Smooth muscle cell (in vitro differentiated cells): ENCODE measurements at regions not wholly inside any gene's neighbourhood (a gene's known extent, or its start where the extent isn't known, plus 50 kb on each side); places are given as distances from the start of the nearest gene placed in this dataset.

Source experiments
- DNase-seq: peaks from one replicate; lab custom pipeline; 2025; ENCODE audit not compliant: unreplicated experiment; lab: John Stamatoyannopoulos, UW
- H2AFZ ChIP-seq: fragments of 200-600 bp; sonication (generic); 2 replicates; pipeline ENCODE4 v1.6.0; 2016; ENCODE audit warnings: antibody characterized with exemption, low read depth, mild to moderate bottlenecking
- H3F3A ChIP-seq: fragments of 200-600 bp; sonication (generic); 2 replicates; pipeline ENCODE4 v1.6.0; 2017; ENCODE audit warnings: antibody characterized with exemption, low read depth
- H3K27ac ChIP-seq: fragments of 200-600 bp; sonication (generic); 2 replicates; pipeline ENCODE4 v1.5.1; 2016; ENCODE audit warnings: low read depth, mild to moderate bottlenecking
- H3K27me3 ChIP-seq: fragments of 200-600 bp; sonication (generic); 2 replicates; pipeline ENCODE4 v1.6.1; 2016; ENCODE audit warnings: low read depth, mild to moderate bottlenecking
- H3K36me3 ChIP-seq: fragments of 200-600 bp; sonication (generic); 2 replicates; pipeline ENCODE4 v1.5.1; 2016; ENCODE audit warnings: low read depth
- H3K4me1 ChIP-seq: fragments of 200-600 bp; sonication (generic); 2 replicates; pipeline ENCODE4 v1.5.1; 2016; ENCODE audit warnings: low read depth
- H3K4me2 ChIP-seq: fragments of 200-600 bp; sonication (generic); 2 replicates; pipeline ENCODE4 v1.6.0; 2016; ENCODE audit warnings: mild to moderate bottlenecking
- H3K4me3 ChIP-seq: fragments of 200-600 bp; sonication (generic); 2 replicates; pipeline ENCODE4 v1.5.1; 2016; ENCODE audit warnings: mild to moderate bottlenecking
- H3K79me2 ChIP-seq: fragments of 200-600 bp; sonication (generic); 2 replicates; pipeline ENCODE4 v1.6.0; 2016; ENCODE audit warnings: low read depth, mild to moderate bottlenecking
- H3K9ac ChIP-seq: fragments of 200-600 bp; sonication (generic); 2 replicates; pipeline ENCODE4 v1.6.0; 2016; ENCODE audit warnings: low read depth
- H3K9me3 ChIP-seq: fragments of 200-600 bp; sonication (generic); replicated peaks from 2 replicates; pipeline ENCODE4 v1.5.1; 2016; ENCODE audit warnings: low read depth
- H4K20me1 ChIP-seq: fragments of 200-600 bp; sonication (generic); 2 replicates; pipeline ENCODE4 v1.6.0; 2016; ENCODE audit warnings: low read depth
- CTCF ChIP-seq: fragments of 200-600 bp; sonication (generic); IDR thresholded peaks from 2 replicates; pipeline ENCODE4 v1.5.1; 2017; ENCODE audit warnings: borderline replicate concordance, mild to moderate bottlenecking, antibody characterized with exemption; ENCODE audit not compliant: insufficient read depth, poor library complexity, severe bottlenecking
- WGBS: methylation state at CpG from one replicate; pipeline ENCODE4 v1.1.7; 2016; ENCODE audit warnings: low lambda C conversion rate; 5-methylcytosine and 5-hydroxymethylcytosine counted together

GRCh38 chr14:81936348-81936747 is 402.7 kb upstream of the SEL1L start:
- H2AFZ ChIP-seq = no peak overlapping the region
- H3K27me3 ChIP-seq = no peaks in the 10 kb centered on the region
- peaks cover 8% of the 10 kb centered on the region for H3F3A ChIP-seq
- no peak overlapping the region for H3K4me2 ChIP-seq
- DNase-seq = no peak
- H3K79me2 ChIP-seq = no peaks in the 10 kb centered on the region
- no peaks in the 10 kb centered on the region for H3K36me3 ChIP-seq
- no peak for TF ChIP-seq CTCF
- 62% methylated on average over 1 of the region's 1 CpG for WGBS
- no peaks in the 10 kb centered on the region for H3K9me3 ChIP-seq
- H3K4me1 ChIP-seq = no peaks in the 10 kb centered on the region
- H3K27ac ChIP-seq = no peak overlapping the region
- H3K4me3 ChIP-seq = no peak overlapping the region
- H3K9ac ChIP-seq = no peak overlapping the region
- no peaks in the 10 kb centered on the region for H4K20me1 ChIP-seq

DNA sequence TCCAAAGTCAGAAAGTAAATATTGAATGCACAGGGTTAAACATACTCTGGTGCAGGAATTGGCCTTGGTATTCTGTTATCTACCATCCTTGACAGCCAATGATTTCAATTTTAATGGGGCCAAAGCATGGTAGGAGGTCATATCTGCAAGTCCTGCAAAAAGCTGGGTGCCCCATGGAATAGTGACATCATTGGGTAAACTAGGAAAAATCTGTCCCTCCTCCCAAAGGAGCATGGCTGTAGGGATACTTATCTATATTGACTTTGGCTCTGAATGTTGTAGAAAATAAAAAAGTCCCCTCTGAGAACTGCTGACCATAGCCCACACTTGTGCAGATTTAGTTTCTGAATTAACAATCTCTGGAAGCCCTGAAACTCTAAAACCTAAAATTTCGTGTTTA is 403.2 kb upstream of the SEL1L start:
- no peak overlapping the region for H3K4me3 ChIP-seq
- no peak overlapping the region for H2AFZ ChIP-seq
- no peak for TF ChIP-seq CTCF
- no peak overlapping the region for H3K27ac ChIP-seq
- no peaks in the 10 kb centered on the region for H3K4me1 ChIP-seq
- DNase-seq = no peak
- 68% methylated on average over 1 of the region's 1 CpG for WGBS
- no peaks in the 10 kb centered on the region for H3K79me2 ChIP-seq
- no peak overlapping the region for H3K9ac ChIP-seq
- no peaks in the 10 kb centered on the region for H4K20me1 ChIP-seq
- peaks cover 8% of the 10 kb centered on the region for H3F3A ChIP-seq
- H3K36me3 ChIP-seq = no peaks in the 10 kb centered on the region
- H3K4me2 ChIP-seq = no peak overlapping the region
- no peaks in the 10 kb centered on the region for H3K27me3 ChIP-seq
- no peaks in the 10 kb centered on the region for H3K9me3 ChIP-seq

DNA sequence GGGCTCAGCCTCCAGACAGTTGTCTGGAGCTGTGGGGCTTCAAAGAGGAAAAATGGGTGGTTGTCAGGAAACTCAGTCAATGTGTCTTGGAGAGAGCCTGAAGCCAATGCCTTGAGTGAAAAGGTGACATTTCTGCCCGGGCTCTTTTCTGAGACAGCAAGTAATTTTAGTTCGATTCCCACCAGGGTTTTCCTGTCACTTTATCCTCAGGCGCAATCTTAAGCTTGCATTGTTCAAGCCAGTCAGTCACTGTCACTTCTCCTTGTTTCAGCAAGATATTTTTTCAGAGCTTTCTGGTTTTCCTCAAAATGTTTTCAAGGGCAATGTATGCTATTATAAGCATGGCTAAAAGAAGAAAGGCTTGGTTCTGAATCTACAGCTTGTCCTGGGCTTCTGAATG is 404.7 kb upstream of the SEL1L start:
- DNase-seq = no peak
- H2AFZ ChIP-seq = peak overlapping the region; percentile 2
- no peaks in the 10 kb centered on the region for H3K9me3 ChIP-seq
- no peaks in the 10 kb centered on the region for H4K20me1 ChIP-seq
- no peaks in the 10 kb centered on the region for H3K4me1 ChIP-seq
- H3K79me2 ChIP-seq = no peaks in the 10 kb centered on the region
- no peaks in the 10 kb centered on the region for H3K36me3 ChIP-seq
- no peak overlapping the region for H3K4me3 ChIP-seq
- H3K27me3 ChIP-seq = no peaks in the 10 kb centered on the region
- H3F3A ChIP-seq = peaks cover 8% of the 10 kb centered on the region
- no peak overlapping the region for H3K9ac ChIP-seq
- WGBS = 34% methylated on average over 3 of the region's 3 CpGs
- peak overlapping the region; percentile 53 for H3K27ac ChIP-seq
- no peak overlapping the region for H3K4me2 ChIP-seq
- no peak for TF ChIP-seq CTCF

GRCh38 chr14:81940651-81941050 is 407.0 kb upstream of the SEL1L start:
- TF ChIP-seq CTCF = no peak
- Histone ChIP-seq H3K9me3 (no peaks in the 10 kb centered on the region), H3K4me2 (no peak overlapping the region), H3K9ac (no peak overlapping the region), H4K20me1 (no peaks in the 10 kb centered on the region), H3K4me1 (no peaks in the 10 kb centered on the region), H3K27ac (peak overlapping the region; percentile 52), H2AFZ (peak overlapping the region; percentile 69), H3K79me2 (no peaks in the 10 kb centered on the region), H3F3A (peaks cover 8% of the 10 kb centered on the region), H3K27me3 (no peaks in the 10 kb centered on the region), H3K36me3 (no peaks in the 10 kb centered on the region), H3K4me3 (no peak overlapping the region)
- WGBS = 26% methylated on average over 1 of the region's 1 CpG
- no peak for DNase-seq
